Endothelial cell of umbilical vein (primary cell): ENCODE measurements at regions not wholly inside any gene's neighbourhood (a gene's known extent, or its start where the extent isn't known, plus 50 kb on each side); places are given as distances from the start of the nearest gene placed in this dataset.

ENCODE experiments used
- POLR2A ChIP-seq: IDR thresholded peaks from 2 replicates; pipeline ENCODE4 v1.6.1; 2012; ENCODE audit warnings: low read depth, mild to moderate bottlenecking, control low read depth, low read length
- TF ChIP-seq, protein P1 (sequence below), 2 donors: IDR thresholded peaks; 1 replicate in 1 of 2; 2 replicates in 1 of 2; pipeline ENCODE4 v1.5.1; 2011; ENCODE audit warnings: low read length in 2 of 2, mild to moderate bottlenecking in 2 of 2, moderate library complexity in 2 of 2, control low read depth in 1 of 2, inconsistent platforms in 1 of 2, low read depth in 1 of 2; ENCODE audit not compliant: insufficient read depth in 1 of 2; ENCODE audit errors: extremely low read depth in 1 of 2

DNA sequence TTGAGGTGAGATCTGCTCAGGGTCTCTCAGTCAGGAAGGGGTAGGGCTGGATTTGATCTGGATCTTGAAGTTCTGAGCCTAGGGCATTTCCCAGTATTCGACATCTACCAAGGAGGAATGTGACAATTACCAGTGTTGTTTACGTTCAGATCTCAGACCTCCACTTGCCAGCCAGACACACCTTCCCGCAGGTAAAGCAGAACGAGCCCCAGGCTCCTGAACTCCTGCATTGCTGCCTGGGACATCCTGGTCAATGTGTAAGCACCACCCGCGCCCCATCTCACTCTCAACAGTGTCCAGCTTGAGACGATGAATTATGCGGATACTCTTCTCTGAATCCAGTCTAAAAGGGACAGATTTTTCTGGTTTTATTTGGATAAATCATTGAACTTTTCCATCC, 56.7 kb upstream of the PTCH1 start:
- TF ChIP-seq, protein P1, sequence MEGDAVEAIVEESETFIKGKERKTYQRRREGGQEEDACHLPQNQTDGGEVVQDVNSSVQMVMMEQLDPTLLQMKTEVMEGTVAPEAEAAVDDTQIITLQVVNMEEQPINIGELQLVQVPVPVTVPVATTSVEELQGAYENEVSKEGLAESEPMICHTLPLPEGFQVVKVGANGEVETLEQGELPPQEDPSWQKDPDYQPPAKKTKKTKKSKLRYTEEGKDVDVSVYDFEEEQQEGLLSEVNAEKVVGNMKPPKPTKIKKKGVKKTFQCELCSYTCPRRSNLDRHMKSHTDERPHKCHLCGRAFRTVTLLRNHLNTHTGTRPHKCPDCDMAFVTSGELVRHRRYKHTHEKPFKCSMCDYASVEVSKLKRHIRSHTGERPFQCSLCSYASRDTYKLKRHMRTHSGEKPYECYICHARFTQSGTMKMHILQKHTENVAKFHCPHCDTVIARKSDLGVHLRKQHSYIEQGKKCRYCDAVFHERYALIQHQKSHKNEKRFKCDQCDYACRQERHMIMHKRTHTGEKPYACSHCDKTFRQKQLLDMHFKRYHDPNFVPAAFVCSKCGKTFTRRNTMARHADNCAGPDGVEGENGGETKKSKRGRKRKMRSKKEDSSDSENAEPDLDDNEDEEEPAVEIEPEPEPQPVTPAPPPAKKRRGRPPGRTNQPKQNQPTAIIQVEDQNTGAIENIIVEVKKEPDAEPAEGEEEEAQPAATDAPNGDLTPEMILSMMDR (IDR thresholded peaks at IDR 0.05; ENCODE audit: extremely low read depth in 1 of 2, insufficient read depth in 1 of 2, low read depth in 1 of 2, low read length in 2 of 2) = no peak
- no peak for TF ChIP-seq POLR2A
